ENCODE measurements at regions not wholly inside any gene's neighbourhood (a gene's known extent, or its start where the extent isn't known, plus 50 kb on each side); places are given as distances from the start of the nearest gene placed in this dataset.

- H4K20me1 ChIP-seq (ENCODE audit: control insufficient read depth, insufficient read depth, low read length, poor library complexity, severe bottlenecking), result no peaks in the 10 kb centered on the region
- no peak overlapping the region for H2AFZ ChIP-seq (ENCODE audit: insufficient read depth, low read depth, low read length, poor library complexity, severe bottlenecking)
- H3K4me2 ChIP-seq (replicated peaks; ENCODE audit: low read depth, low read length, poor library complexity, severe bottlenecking), result no peak overlapping the region
- CTCF ChIA-PET, result no interaction called here
- H3K4me3 ChIP-seq (ENCODE audit: control extremely low read depth in 1 of 5, extremely low read depth in 1 of 5, insufficient read depth in 1 of 5, low read depth in 2 of 5, low read length in 4 of 5), result no peak overlapping the region
- Mint-ChIP-seq H3K27me3 (no peaks in the 10 kb centered on the region), H3K9me3 (ENCODE audit: insufficient read depth) (peaks cover 3% of the 10 kb centered on the region), H3K4me3 (no peak overlapping the region), H3K4me1 (no peaks in the 10 kb centered on the region), H3K27ac (no peak overlapping the region)
- H3K9ac ChIP-seq (ENCODE audit: low read length), result no peak overlapping the region
- peaks cover 0 to 5% (median 2%) of the 10 kb centered on the region in 3 donors for H3K9me3 ChIP-seq (ENCODE audit: control extremely low read depth in 1 of 3, control insufficient read depth in 2 of 3, insufficient read depth in 1 of 3, low read length in 2 of 3)
- no peak for TF ChIP-seq CTCF (IDR thresholded peaks at IDR 0.05)
- no peak for TF ChIP-seq EZH2 (IDR thresholded peaks at IDR 0.05; ENCODE audit: borderline replicate concordance, insufficient read depth, low read depth, low read length, poor library complexity, severe bottlenecking)
- POLR2A ChIA-PET, result no interaction called here
- no peaks in the 10 kb centered on the region for H3K36me3 ChIP-seq (replicated peaks in 1 of 2; ENCODE audit: control extremely low read depth in 1 of 2, control insufficient read depth in 1 of 2, extremely low read depth in 1 of 2, insufficient read depth in 2 of 2, low read length in 1 of 2)
- 87% methylated on average over 12 of the region's 13 CpGs for WGBS (ENCODE audit: insufficient coverage)
- H3K79me2 ChIP-seq (ENCODE audit: control insufficient read depth, insufficient read depth, low read length), result no peaks in the 10 kb centered on the region
- H3K4me1 ChIP-seq (ENCODE audit: control insufficient read depth in 2 of 2, insufficient read depth in 2 of 2, low read length in 2 of 2), result no peaks in the 10 kb centered on the region
- intact Hi-C loops (cut with micrococcal nuclease), result no loop called here
- DNase-seq, result no peak
- no peaks in the 10 kb centered on the region for H3K27me3 ChIP-seq (replicated peaks in 1 of 4; ENCODE audit: control extremely low read depth in 1 of 4, control insufficient read depth in 3 of 4, insufficient read depth in 4 of 4, low read length in 3 of 4)
- no peak overlapping the region for H3K27ac ChIP-seq (ENCODE audit: low read length in 2 of 2)
- ATAC-seq (ENCODE audit: low read depth), result no peak
Measured at GRCh38 chr10:121148921-121149320, 297.8 kb downstream of the WDR11 start.

- TF ChIP-seq CTCF (IDR thresholded peaks at IDR 0.05) (no peak), EZH2 (IDR thresholded peaks at IDR 0.05; ENCODE audit: borderline replicate concordance, insufficient read depth, low read depth, low read length, poor library complexity, severe bottlenecking) (no peak)
- H3K79me2 ChIP-seq (ENCODE audit: control insufficient read depth, insufficient read depth, low read length), result no peaks in the 10 kb centered on the region
- no peak overlapping the region for H3K9ac ChIP-seq (ENCODE audit: low read length)
- ATAC-seq (ENCODE audit: low read depth) (no peak), DNase-seq (no peak)
- Mint-ChIP-seq H3K4me1 (no peaks in the 10 kb centered on the region), H3K27ac (no peak overlapping the region), H3K4me3 (no peak overlapping the region), H3K27me3 (peaks cover 3% of the 10 kb centered on the region), H3K9me3 (ENCODE audit: insufficient read depth) (no peaks in the 10 kb centered on the region)
- 93% methylated on average over 2 of the region's 2 CpGs for WGBS (ENCODE audit: insufficient coverage)
- no peaks in the 10 kb centered on the region for H3K36me3 ChIP-seq (replicated peaks in 1 of 2; ENCODE audit: control extremely low read depth in 1 of 2, control insufficient read depth in 1 of 2, extremely low read depth in 1 of 2, insufficient read depth in 2 of 2, low read length in 1 of 2)
- POLR2A ChIA-PET, result no interaction called here
- H3K4me2 ChIP-seq (replicated peaks; ENCODE audit: low read depth, low read length, poor library complexity, severe bottlenecking), result no peak overlapping the region
- H2AFZ ChIP-seq (ENCODE audit: insufficient read depth, low read depth, low read length, poor library complexity, severe bottlenecking), result no peak overlapping the region
- peaks cover 0 to 3% (median 0%) of the 10 kb centered on the region in 3 donors for H3K9me3 ChIP-seq (ENCODE audit: control extremely low read depth in 1 of 3, control insufficient read depth in 2 of 3, insufficient read depth in 1 of 3, low read length in 2 of 3)
- H4K20me1 ChIP-seq (ENCODE audit: control insufficient read depth, insufficient read depth, low read length, poor library complexity, severe bottlenecking), result no peaks in the 10 kb centered on the region
- H3K27me3 ChIP-seq (replicated peaks in 1 of 4; ENCODE audit: control extremely low read depth in 1 of 4, control insufficient read depth in 3 of 4, insufficient read depth in 4 of 4, low read length in 3 of 4), result no peaks in the 10 kb centered on the region
- no peak overlapping the region for H3K4me3 ChIP-seq (ENCODE audit: control extremely low read depth in 1 of 5, extremely low read depth in 1 of 5, insufficient read depth in 1 of 5, low read depth in 2 of 5, low read length in 4 of 5)
- intact Hi-C loops (cut with micrococcal nuclease), result no loop called here
- CTCF ChIA-PET, result no interaction called here
- H3K4me1 ChIP-seq (ENCODE audit: control insufficient read depth in 2 of 2, insufficient read depth in 2 of 2, low read length in 2 of 2), result no peaks in the 10 kb centered on the region
- H3K27ac ChIP-seq (ENCODE audit: low read length in 2 of 2), result no peak overlapping the region
Measured at GRCh38 chr10:121152033-121152432, 300.9 kb downstream of the WDR11 start.

Measured in B cell (primary cell).